ENCODE measurements at regions not wholly inside any gene's neighbourhood (a gene's known extent, or its start where the extent isn't known, plus 50 kb on each side); places are given as distances from the start of the nearest gene placed in this dataset.
A peak's percentile ranks its signal among the peaks of the same experiment; 100 is the strongest.

DNA sequence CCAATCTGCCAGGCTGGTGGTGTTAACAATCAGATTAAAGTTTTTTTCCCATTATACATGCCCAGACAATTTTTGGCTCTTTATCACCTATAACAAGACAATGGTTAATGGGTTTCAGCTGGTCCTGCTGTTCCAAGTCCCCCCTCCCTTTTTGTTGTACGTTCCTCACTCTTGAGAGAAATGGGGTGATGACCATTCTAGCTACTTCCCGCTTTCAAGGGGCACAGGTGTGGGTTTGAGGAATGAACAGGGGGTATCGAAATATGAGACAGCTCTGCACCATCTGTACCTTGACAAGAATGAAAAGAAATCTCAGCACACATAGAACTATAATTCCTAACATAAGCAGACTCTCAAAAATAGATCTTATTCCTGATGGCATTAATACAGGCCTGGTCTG, 326.8 kb downstream of the PTPRU start:
- Histone ChIP-seq H3K4me1 (no peaks in the 10 kb centered on the region), H3K4me3 (no peak overlapping the region), H3K27me3 (peaks cover 0 to 8% of the 10 kb centered on the region in 2 donors), H3K9me3 (peaks cover 0 to 48% (median 23%) of the 10 kb centered on the region in 3 donors), H3K36me3 (no peaks in the 10 kb centered on the region), H3K27ac (no peak overlapping the region)
- TF ChIP-seq CTCF (IDR thresholded peaks at IDR 0.05): no peak
- DNase-seq: no peak
- intact Hi-C loops (cut with DNase I; ENCODE audit: low total_unique reads): no loop called here

GRCh38 chr1:29559056-29559455, 322.7 kb downstream of the PTPRU start:
- no peak overlapping the region for H3K27ac ChIP-seq
- no peaks in the 10 kb centered on the region for H3K36me3 ChIP-seq
- H3K4me3 ChIP-seq: no peak overlapping the region
- TF ChIP-seq CTCF (IDR thresholded peaks at IDR 0.05): no peak
- peak in 1 of 2 donors; percentile 24 for DNase-seq
- peaks cover 0 to 14% (median 0%) of the 10 kb centered on the region in 3 donors for H3K9me3 ChIP-seq
- intact Hi-C loops (cut with DNase I; ENCODE audit: low total_unique reads): no loop called here
- H3K4me1 ChIP-seq: no peaks in the 10 kb centered on the region
- H3K27me3 ChIP-seq: peaks cover 0 to 10% of the 10 kb centered on the region in 2 donors

DNA sequence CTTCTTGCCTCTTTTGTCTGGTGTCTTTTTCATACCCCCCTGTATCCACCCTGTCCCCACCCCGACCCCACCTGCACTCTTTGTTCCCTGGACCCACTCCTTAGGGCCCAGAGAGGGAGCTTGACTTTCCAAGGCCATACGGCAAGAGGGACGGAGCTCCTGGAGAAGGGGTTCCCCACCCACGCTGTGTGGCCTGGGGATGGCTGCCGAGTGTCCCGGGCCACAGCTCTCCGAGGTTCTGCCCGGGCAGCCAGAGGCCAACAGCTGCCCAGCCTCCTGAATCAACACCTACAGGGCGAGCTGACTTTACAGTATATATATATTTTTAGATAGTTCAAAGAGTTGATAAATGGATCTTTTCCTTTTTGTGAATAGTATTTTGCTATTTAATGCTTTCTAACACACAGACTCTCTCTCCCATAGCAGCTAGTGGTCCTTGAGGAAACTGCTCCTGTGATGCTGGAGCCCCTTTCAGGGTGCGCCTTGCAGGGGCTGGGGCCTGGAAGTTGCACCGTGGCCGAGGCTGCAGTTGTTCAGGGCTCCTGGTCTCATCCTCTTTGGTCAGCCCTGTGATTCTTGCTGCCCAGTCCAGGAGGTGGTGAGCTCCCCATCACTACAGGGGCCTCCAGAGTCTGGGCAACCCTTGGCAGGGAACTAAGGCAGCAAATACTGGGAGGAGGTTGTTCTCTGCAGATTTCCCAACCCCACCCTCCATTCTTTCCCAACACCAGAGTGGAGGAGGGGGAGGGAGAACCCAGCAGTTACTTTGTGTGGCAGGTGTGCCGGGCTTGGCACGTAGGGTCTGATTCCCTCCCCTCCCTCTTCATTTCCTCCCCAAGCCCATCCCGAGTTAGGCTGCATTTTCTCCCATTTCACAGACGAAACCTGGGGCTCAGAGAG, 321.6 kb downstream of the PTPRU start:
- DNase-seq: peak in 1 of 2 donors; percentile 41
- Histone ChIP-seq H3K9me3 (peaks cover 0 to 7% (median 0%) of the 10 kb centered on the region in 3 donors), H3K36me3 (no peaks in the 10 kb centered on the region), H3K27ac (no peak overlapping the region), H3K4me3 (no peak overlapping the region), H3K4me1 (no peaks in the 10 kb centered on the region), H3K27me3 (peaks cover 0 to 10% of the 10 kb centered on the region in 2 donors)
- intact Hi-C loops (cut with DNase I; ENCODE audit: low total_unique reads): no loop called here
- no peak for TF ChIP-seq CTCF (IDR thresholded peaks at IDR 0.05)

DNA sequence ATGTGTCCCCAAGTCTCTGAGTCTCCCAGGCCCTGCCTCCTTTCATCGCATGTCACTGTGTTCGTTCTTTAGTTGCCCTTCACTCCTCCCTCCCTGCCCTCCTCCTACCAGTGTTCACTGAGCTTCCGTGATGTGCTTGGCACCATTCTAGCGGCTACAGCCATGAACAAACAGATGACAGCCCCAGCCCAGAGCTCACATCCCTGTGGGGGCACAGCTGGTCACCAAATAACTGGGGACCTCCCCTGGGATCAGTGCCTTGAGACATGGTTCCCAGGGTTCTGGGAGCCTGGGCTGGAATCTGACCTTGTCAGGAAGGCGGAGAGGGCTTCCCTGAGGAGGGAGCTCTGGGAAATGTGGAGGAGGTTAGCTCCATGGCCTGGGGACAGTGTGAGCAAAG, 320.7 kb downstream of the PTPRU start:
- H3K27me3 ChIP-seq: peaks cover 0 to 10% of the 10 kb centered on the region in 2 donors
- no peak overlapping the region for H3K4me3 ChIP-seq
- H3K36me3 ChIP-seq: no peaks in the 10 kb centered on the region
- no peaks in the 10 kb centered on the region for H3K4me1 ChIP-seq
- no peak overlapping the region for H3K27ac ChIP-seq
- H3K9me3 ChIP-seq: no peaks in the 10 kb centered on the region
- intact Hi-C loops (cut with DNase I; ENCODE audit: low total_unique reads): no loop called here
- peak in 1 of 2 donors; percentile 45 for DNase-seq
- no peak for TF ChIP-seq CTCF (IDR thresholded peaks at IDR 0.05)

DNA sequence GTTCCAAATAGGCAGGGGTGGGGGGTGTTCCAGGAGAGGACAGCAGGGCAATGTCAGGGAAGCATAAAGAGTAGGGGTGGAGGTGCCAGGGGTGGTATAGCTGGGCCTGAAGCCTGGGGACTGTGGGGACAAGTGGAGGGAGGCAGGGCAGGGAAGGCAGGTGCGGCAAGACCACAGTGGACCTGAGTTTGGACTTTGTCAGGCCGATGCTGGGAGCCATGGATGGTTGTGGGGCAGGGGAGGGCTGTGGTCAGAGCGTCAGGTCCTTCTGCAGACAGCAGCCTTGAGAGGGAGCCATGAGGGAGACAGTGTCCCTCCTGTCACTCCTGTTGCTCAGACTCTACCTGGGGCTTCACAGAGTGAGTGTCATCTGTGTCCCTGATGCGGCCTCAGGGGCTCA, 320.3 kb downstream of the PTPRU start:
- intact Hi-C loops (cut with DNase I; ENCODE audit: low total_unique reads): no loop called here
- H3K27me3 ChIP-seq: peaks cover 0 to 8% of the 10 kb centered on the region in 2 donors
- H3K4me1 ChIP-seq: no peaks in the 10 kb centered on the region
- no peaks in the 10 kb centered on the region for H3K9me3 ChIP-seq
- peak in 1 of 2 donors; percentile 52 for DNase-seq
- H3K27ac ChIP-seq: no peak overlapping the region
- H3K36me3 ChIP-seq: no peaks in the 10 kb centered on the region
- H3K4me3 ChIP-seq: no peak overlapping the region
- TF ChIP-seq CTCF (IDR thresholded peaks at IDR 0.05): no peak

Measured in tibial artery (tissue), 4 donors.